ENCODE measurements at regions not wholly inside any gene's neighbourhood (a gene's known extent, or its start where the extent isn't known, plus 50 kb on each side); places are given as distances from the start of the nearest gene placed in this dataset.

GRCh38 chr12:67018105-67018504, 251.1 kb upstream of the CAND1 start:
- peaks cover 46% of the 10 kb centered on the region for H3K4me1 Mint-ChIP-seq
- H3K9me3 Mint-ChIP-seq: no peaks in the 10 kb centered on the region
- POLR2A ChIA-PET: interaction anchor here (0.7 kb wide), 1 partner anchor 251 kb away, joined by 3 read pairs; the partner anchor contains the start of gene CAND1
- TF ChIP-seq PRDM15 (CRISPR knock-in tag; IDR thresholded peaks at IDR 0.05) (no peak), TEAD1 (CRISPR knock-in tag; IDR thresholded peaks at IDR 0.05) (peak; percentile 39; the same call in 1 of the 2 replicates)
- CTCF ChIA-PET: interaction anchor here (0.7 to 2.8 kb wide), 28 partner anchors 8 to 334 kb away, joined by 3 to 16 read pairs (median 4); partner anchors contain the start of gene CAND1
- H3K36me3 Mint-ChIP-seq: no peaks in the 10 kb centered on the region
- no peak overlapping the region for H3K27ac Mint-ChIP-seq
- DNase-seq (ENCODE audit: low spot score): peak; percentile 65
- H3K4me3 Mint-ChIP-seq: no peak overlapping the region
- peak; percentile 93 for ATAC-seq
- H3K27me3 Mint-ChIP-seq (ENCODE audit: low read depth): no peaks in the 10 kb centered on the region

GRCh38 chr12:67019070-67019469, 250.1 kb upstream of the CAND1 start:
- ChIA-PET POLR2A (no interaction called here), CTCF (interaction anchor here (0.6 to 2.8 kb wide), 11 partner anchors 9 to 326 kb away, joined by 3 to 16 read pairs (median 4); partner anchors contain the start of gene CAND1)
- DNase-seq (ENCODE audit: low spot score): no peak
- Mint-ChIP-seq H3K9me3 (no peaks in the 10 kb centered on the region), H3K27ac (peak overlapping the region; percentile 44), H3K4me1 (peaks cover 43% of the 10 kb centered on the region), H3K4me3 (0 out of 2 replicates have a peak overlapping the region, but pooled peaks have one; percentile 20), H3K36me3 (no peaks in the 10 kb centered on the region), H3K27me3 (ENCODE audit: low read depth) (no peaks in the 10 kb centered on the region; the same call in 1 of the 2 replicates)
- TF ChIP-seq ZNF425 (CRISPR knock-in tag; conservative IDR thresholded peaks at IDR 0.05): no peak
- TF ChIP-seq KAT7 (CRISPR knock-in tag; IDR thresholded peaks at IDR 0.05; ENCODE audit: borderline replicate concordance): no peak
- TF ChIP-seq NFE2L1 (CRISPR knock-in tag; IDR thresholded peaks at IDR 0.05): no peak
- no peak for TF ChIP-seq E2F1 (CRISPR knock-in tag; IDR thresholded peaks at IDR 0.05)
- TF ChIP-seq E2F4 (CRISPR knock-in tag; IDR thresholded peaks at IDR 0.05; ENCODE audit: borderline replicate concordance, low read depth): no peak
- no peak for TF ChIP-seq CREM (CRISPR knock-in tag; IDR thresholded peaks at IDR 0.05)
- TF ChIP-seq TEAD4 (CRISPR knock-in tag; IDR thresholded peaks at IDR 0.05): no peak
- TF ChIP-seq CDX4 (CRISPR knock-in tag; IDR thresholded peaks at IDR 0.05; ENCODE audit: borderline replicate concordance): no peak
- no peak for TF ChIP-seq HMGA2 (CRISPR knock-in tag; IDR thresholded peaks at IDR 0.05)
- peak; percentile 49 for ATAC-seq

GRCh38 chr12:67025543-67026114, 243.5 kb upstream of the CAND1 start:
- ATAC-seq: peak; percentile 94
- H3K27me3 Mint-ChIP-seq (ENCODE audit: low read depth): no peaks in the 10 kb centered on the region; the same call in 1 of the 2 replicates
- H3K4me1 Mint-ChIP-seq: peaks cover 10% of the 10 kb centered on the region
- ChIA-PET POLR2A (no interaction called here), CTCF (interaction anchor here (0.5 to 1.8 kb wide), 19 partner anchors 9 to 276 kb away, joined by 3 to 9 read pairs (median 4); partner anchors contain the start of gene CAND1)
- no peaks in the 10 kb centered on the region for H3K9me3 Mint-ChIP-seq
- no peak overlapping the region for H3K27ac Mint-ChIP-seq
- no peak overlapping the region for H3K4me3 Mint-ChIP-seq
- DNase-seq (ENCODE audit: low spot score): peak; percentile 81
- no peak for TF ChIP-seq ZNF232 (CRISPR knock-in tag; IDR thresholded peaks at IDR 0.05)
- TF ChIP-seq NR2C2 (CRISPR knock-in tag; IDR thresholded peaks at IDR 0.05): no peak
- TF ChIP-seq HMGA2 (CRISPR knock-in tag; IDR thresholded peaks at IDR 0.05): peak; percentile 71
- peak; percentile 71 for TF ChIP-seq CTCF (IDR thresholded peaks at IDR 0.05)
- TF ChIP-seq JUN (CRISPR knock-in tag; IDR thresholded peaks at IDR 0.05): no peak
- H3K36me3 Mint-ChIP-seq: no peaks in the 10 kb centered on the region
